ENCODE measurements at regions not wholly inside any gene's neighbourhood (a gene's known extent, or its start where the extent isn't known, plus 50 kb on each side); places are given as distances from the start of the nearest gene placed in this dataset.
A peak's percentile ranks its signal among the peaks of the same experiment; 100 is the strongest.

DNA sequence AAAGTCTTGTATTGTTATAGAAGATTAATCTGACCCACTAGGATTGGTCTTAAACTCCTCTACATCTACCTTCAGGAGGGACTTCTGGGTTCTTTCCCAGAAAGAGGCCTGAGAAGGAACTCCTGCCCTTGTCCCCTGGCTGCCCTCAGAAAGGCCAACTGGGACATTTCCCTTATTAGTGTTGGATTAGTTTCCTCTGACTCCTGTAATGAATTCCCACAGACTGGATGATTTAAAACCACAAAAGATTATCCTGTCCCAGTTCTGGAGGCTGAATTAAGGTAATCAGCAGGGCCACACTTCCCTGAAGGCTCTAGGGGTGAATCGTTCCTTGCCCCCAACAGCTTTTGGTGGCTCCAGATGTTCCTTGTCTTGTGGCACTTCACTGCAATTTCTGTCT is 102.8 kb upstream of the NMNAT3 start:
- no peak overlapping the region for H2BK120ac ChIP-seq (ENCODE audit: low read depth, low read length)

DNA sequence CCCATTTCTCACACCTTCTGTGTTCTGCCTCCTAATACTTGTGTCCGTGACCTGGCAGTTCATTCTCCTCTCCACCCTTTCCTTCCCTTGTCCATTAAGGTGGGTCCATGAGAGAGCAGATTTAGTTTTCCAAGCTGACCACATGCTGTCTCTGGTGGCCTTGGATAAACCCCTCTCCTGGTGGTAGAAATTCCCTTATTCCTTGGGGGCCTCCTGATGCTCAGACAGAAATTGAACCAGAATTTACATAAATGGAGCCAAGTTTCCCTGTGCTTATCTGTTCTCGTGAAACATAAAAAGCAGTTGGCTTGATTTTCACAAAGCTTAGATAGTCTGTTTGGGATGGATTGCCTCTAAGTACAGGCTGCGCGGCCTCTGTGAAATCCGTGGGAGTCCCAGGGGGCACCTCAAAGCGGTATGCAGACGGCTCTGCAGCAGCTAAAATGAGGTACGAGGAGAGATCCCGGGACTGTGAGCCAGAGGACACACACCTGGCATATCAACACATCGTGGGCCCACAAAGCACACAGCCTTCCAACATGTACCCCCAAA is 101.0 kb upstream of the NMNAT3 start:
- Histone ChIP-seq H2BK15ac (ENCODE audit: low read depth, poor library complexity, severe bottlenecking) (no peak overlapping the region), H4K91ac (ENCODE audit: low read length) (no peak overlapping the region), H3K27me3 (ENCODE audit: control insufficient read depth in 1 of 2, insufficient read depth in 1 of 2, low read length in 2 of 2) (peaks cover 40 to 72% of the 10 kb centered on the region in 2 experiments), H2AK5ac (ENCODE audit: low read length, severe bottlenecking) (no peak overlapping the region), H3K4ac (ENCODE audit: low read depth in 1 of 2, low read length in 2 of 2) (no peak overlapping the region), H3K9ac (ENCODE audit: low read length) (no peak overlapping the region), H3K14ac (ENCODE audit: low read length in 2 of 2) (no peak overlapping the region), H2AFZ (ENCODE audit: low read depth, low read length) (no peak overlapping the region), H3K79me1 (replicated peaks; ENCODE audit: low read length, poor library complexity, severe bottlenecking) (no peaks in the 10 kb centered on the region), H2BK5ac (ENCODE audit: low read depth, low read length, poor library complexity, severe bottlenecking) (no peak overlapping the region), H3K9me3 (ENCODE audit: control insufficient read depth, low read length) (no peaks in the 10 kb centered on the region), H3K18ac (ENCODE audit: low read depth in 1 of 2, low read length in 2 of 2) (no peak overlapping the region), H2BK120ac (ENCODE audit: low read depth, low read length) (no peak overlapping the region), H3K23ac (ENCODE audit: low read length in 2 of 2) (no peak overlapping the region), H3K4me2 (ENCODE audit: low read length, poor library complexity, severe bottlenecking) (no peak overlapping the region), H3K4me3 (ENCODE audit: insufficient read depth in 1 of 2, low read depth in 1 of 2, low read length in 2 of 2) (no peak overlapping the region), H2BK12ac (ENCODE audit: low read length in 2 of 2) (peak overlapping the region in 1 of 2 experiments; percentile 22), H3K36me3 (ENCODE audit: control insufficient read depth in 1 of 2, insufficient read depth in 2 of 2, low read depth in 1 of 2, low read length in 2 of 2) (no peaks in the 10 kb centered on the region), H3K4me1 (ENCODE audit: control insufficient read depth, insufficient read depth, low read depth, low read length) (peaks cover 9% of the 10 kb centered on the region), H4K8ac (ENCODE audit: low read length) (no peak overlapping the region), H3K27ac (ENCODE audit: low read length, poor library complexity, severe bottlenecking) (no peak overlapping the region)
- no peak for DNase-seq
- WGBS, result 68% methylated on average over 9 of the region's 10 CpGs

More for the DNA sequence above, 102.8 kb upstream of the NMNAT3 start:
- H2BK12ac ChIP-seq (ENCODE audit: low read length in 2 of 2), result no peak overlapping the region
- no peak for DNase-seq
- H3K4me1 ChIP-seq (ENCODE audit: control insufficient read depth, insufficient read depth, low read depth, low read length), result no peaks in the 10 kb centered on the region
- H3K4me2 ChIP-seq (ENCODE audit: low read length, poor library complexity, severe bottlenecking), result no peak overlapping the region
- no peaks in the 10 kb centered on the region for H3K9me3 ChIP-seq (ENCODE audit: control insufficient read depth, low read length)
- no peak overlapping the region for H4K8ac ChIP-seq (ENCODE audit: low read length)
- H3K27ac ChIP-seq (ENCODE audit: low read length, poor library complexity, severe bottlenecking), result no peak overlapping the region
- H3K79me1 ChIP-seq (replicated peaks; ENCODE audit: low read length, poor library complexity, severe bottlenecking), result no peaks in the 10 kb centered on the region
- 71% methylated on average over 1 of the region's 1 CpG for WGBS
- peaks cover 48 to 76% of the 10 kb centered on the region in 2 experiments for H3K27me3 ChIP-seq (ENCODE audit: control insufficient read depth in 1 of 2, insufficient read depth in 1 of 2, low read length in 2 of 2)
- no peak overlapping the region for H3K4me3 ChIP-seq (ENCODE audit: insufficient read depth in 1 of 2, low read depth in 1 of 2, low read length in 2 of 2)
- no peak overlapping the region for H2AK5ac ChIP-seq (ENCODE audit: low read length, severe bottlenecking)
- H3K4ac ChIP-seq (ENCODE audit: low read depth in 1 of 2, low read length in 2 of 2), result no peak overlapping the region
- H3K18ac ChIP-seq (ENCODE audit: low read depth in 1 of 2, low read length in 2 of 2), result no peak overlapping the region
- H3K9ac ChIP-seq (ENCODE audit: low read length), result no peak overlapping the region
- no peak overlapping the region for H2AFZ ChIP-seq (ENCODE audit: low read depth, low read length)
- H3K23ac ChIP-seq (ENCODE audit: low read length in 2 of 2), result no peak overlapping the region
- H2BK15ac ChIP-seq (ENCODE audit: low read depth, poor library complexity, severe bottlenecking), result no peak overlapping the region
- H3K36me3 ChIP-seq (ENCODE audit: control insufficient read depth in 1 of 2, insufficient read depth in 2 of 2, low read depth in 1 of 2, low read length in 2 of 2), result no peaks in the 10 kb centered on the region
- H3K14ac ChIP-seq (ENCODE audit: low read length in 2 of 2), result no peak overlapping the region
- no peak overlapping the region for H4K91ac ChIP-seq (ENCODE audit: low read length)
- H2BK5ac ChIP-seq (ENCODE audit: low read depth, low read length, poor library complexity, severe bottlenecking), result no peak overlapping the region

DNA sequence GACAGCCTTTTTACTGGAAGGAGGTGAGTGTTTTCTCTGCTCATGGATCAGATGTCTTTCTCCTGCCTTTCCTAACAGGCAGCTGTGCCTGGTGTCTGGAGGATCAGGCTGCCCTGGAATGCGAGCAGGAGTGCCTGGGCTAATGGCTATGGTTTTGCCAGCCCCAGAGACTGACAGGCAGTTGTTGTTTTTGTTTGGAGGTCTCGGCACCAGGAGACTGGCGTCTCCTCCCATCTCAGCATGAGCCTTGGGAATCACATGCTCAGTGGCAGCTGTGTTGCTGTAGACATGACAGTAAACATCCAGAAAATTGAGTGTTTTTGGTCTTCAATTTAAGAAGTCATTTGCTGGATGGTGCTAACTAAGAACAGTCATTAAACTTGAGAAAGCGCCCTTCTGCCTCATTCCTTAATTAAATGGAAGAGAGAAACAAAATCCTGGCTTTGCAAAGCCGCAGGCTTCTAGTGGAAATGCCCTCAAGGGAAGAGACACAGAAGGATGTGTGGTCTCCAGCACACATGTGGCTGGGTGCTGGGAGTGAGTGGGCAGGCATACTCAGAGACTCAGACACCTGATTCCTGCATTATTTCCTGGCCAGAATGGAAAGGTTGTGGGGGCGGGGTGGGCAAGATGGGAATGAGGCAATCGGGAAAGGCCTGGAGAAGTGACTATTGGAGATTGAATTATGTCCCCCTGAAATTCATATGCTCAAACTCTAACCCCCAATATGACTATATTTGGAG is 97.0 kb upstream of the NMNAT3 start:
- Histone ChIP-seq H4K91ac (ENCODE audit: low read length) (no peak overlapping the region), H2AK5ac (ENCODE audit: low read length, severe bottlenecking) (no peak overlapping the region), H3K14ac (ENCODE audit: low read length in 2 of 2) (no peak overlapping the region), H2AFZ (ENCODE audit: low read depth, low read length) (no peak overlapping the region), H2BK12ac (ENCODE audit: low read length in 2 of 2) (peak overlapping the region in 1 of 2 experiments; percentile 40), H3K4me2 (ENCODE audit: low read length, poor library complexity, severe bottlenecking) (no peak overlapping the region), H3K4ac (ENCODE audit: low read depth in 1 of 2, low read length in 2 of 2) (no peak overlapping the region), H2BK5ac (ENCODE audit: low read depth, low read length, poor library complexity, severe bottlenecking) (no peak overlapping the region), H4K8ac (ENCODE audit: low read length) (no peak overlapping the region), H3K4me3 (ENCODE audit: insufficient read depth in 1 of 2, low read depth in 1 of 2, low read length in 2 of 2) (no peak overlapping the region), H3K9me3 (ENCODE audit: control insufficient read depth, low read length) (no peaks in the 10 kb centered on the region), H2BK120ac (ENCODE audit: low read depth, low read length) (no peak overlapping the region), H3K27ac (ENCODE audit: low read length, poor library complexity, severe bottlenecking) (peak overlapping the region; percentile 95), H3K27me3 (ENCODE audit: control insufficient read depth in 1 of 2, insufficient read depth in 1 of 2, low read length in 2 of 2) (peaks cover 16 to 61% of the 10 kb centered on the region in 2 experiments), H2BK15ac (ENCODE audit: low read depth, poor library complexity, severe bottlenecking) (no peak overlapping the region), H3K4me1 (ENCODE audit: control insufficient read depth, insufficient read depth, low read depth, low read length) (peaks cover 24% of the 10 kb centered on the region), H3K18ac (ENCODE audit: low read depth in 1 of 2, low read length in 2 of 2) (peak overlapping the region; percentile 42 to 60), H3K36me3 (ENCODE audit: control insufficient read depth in 1 of 2, insufficient read depth in 2 of 2, low read depth in 1 of 2, low read length in 2 of 2) (no peaks in the 10 kb centered on the region), H3K79me1 (replicated peaks; ENCODE audit: low read length, poor library complexity, severe bottlenecking) (no peaks in the 10 kb centered on the region), H3K23ac (ENCODE audit: low read length in 2 of 2) (no peak overlapping the region), H3K9ac (ENCODE audit: low read length) (peak overlapping the region; percentile 21)
- 30% methylated on average over 5 of the region's 7 CpGs for WGBS
- DNase-seq, result peak; percentile 72

DNA sequence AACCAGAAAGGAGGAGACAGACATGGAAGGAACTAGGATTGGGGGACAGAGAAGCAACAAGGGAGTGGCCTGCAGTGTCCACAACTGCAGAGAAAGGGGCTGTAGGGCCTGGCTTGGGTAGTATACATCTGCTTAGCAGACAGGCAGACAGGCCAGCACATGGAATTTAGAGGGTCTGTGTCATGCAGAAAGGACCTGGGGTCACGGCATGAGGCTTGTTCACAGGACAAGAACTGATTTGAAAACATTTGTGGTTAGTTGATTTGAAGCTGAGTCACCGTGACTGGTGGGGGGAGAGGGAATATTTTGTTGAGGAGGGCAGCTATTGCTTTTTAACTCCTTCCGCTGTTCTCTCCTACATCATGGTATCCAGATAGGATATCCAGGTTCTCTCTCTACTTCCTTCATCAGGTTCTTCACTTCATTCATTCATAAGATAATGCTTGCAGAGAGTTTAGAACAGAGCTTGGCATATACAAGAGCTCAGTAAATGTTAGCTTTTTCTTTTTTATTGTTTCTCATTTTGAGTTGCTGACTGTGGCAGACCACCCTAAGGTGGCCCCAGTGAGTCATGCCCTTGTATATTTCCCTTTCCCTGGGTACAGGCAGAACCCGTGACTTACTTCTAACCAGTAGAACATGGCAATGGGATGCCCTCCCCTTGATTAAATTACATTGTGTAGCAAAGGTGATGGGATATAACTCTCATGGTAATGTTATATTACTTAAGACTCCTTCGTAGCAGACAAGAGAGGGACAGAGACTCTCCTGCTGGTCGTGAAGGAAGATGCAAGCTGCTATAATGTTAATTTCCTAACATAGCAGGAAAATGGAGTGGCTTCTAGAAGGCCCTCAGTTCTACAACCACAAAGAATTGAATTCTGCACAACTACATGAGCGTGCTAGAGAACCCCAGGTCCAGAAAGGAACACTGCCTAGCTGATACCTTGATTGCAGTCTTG is 95.0 kb upstream of the NMNAT3 start:
- peaks cover 6 to 58% of the 10 kb centered on the region in 2 experiments for H3K27me3 ChIP-seq (ENCODE audit: control insufficient read depth in 1 of 2, insufficient read depth in 1 of 2, low read length in 2 of 2)
- peaks cover 25% of the 10 kb centered on the region for H3K4me1 ChIP-seq (ENCODE audit: control insufficient read depth, insufficient read depth, low read depth, low read length)
- peak overlapping the region; percentile 71 for H3K27ac ChIP-seq (ENCODE audit: low read length, poor library complexity, severe bottlenecking)
- H3K9me3 ChIP-seq (ENCODE audit: control insufficient read depth, low read length), result no peaks in the 10 kb centered on the region
- no peaks in the 10 kb centered on the region for H3K79me1 ChIP-seq (replicated peaks; ENCODE audit: low read length, poor library complexity, severe bottlenecking)
- H3K23ac ChIP-seq (ENCODE audit: low read length in 2 of 2), result no peak overlapping the region
- peak overlapping the region; percentile 27 for H4K8ac ChIP-seq (ENCODE audit: low read length)
- H3K4me2 ChIP-seq (ENCODE audit: low read length, poor library complexity, severe bottlenecking), result no peak overlapping the region
- H2AFZ ChIP-seq (ENCODE audit: low read depth, low read length), result no peak overlapping the region
- peak; percentile 91 for DNase-seq
- no peak overlapping the region for H3K14ac ChIP-seq (ENCODE audit: low read length in 2 of 2)
- H3K36me3 ChIP-seq (ENCODE audit: control insufficient read depth in 1 of 2, insufficient read depth in 2 of 2, low read depth in 1 of 2, low read length in 2 of 2), result no peaks in the 10 kb centered on the region
- H2BK120ac ChIP-seq (ENCODE audit: low read depth, low read length), result no peak overlapping the region
- no peak overlapping the region for H3K4me3 ChIP-seq (ENCODE audit: insufficient read depth in 1 of 2, low read depth in 1 of 2, low read length in 2 of 2)
- 29% methylated on average over 3 of the region's 7 CpGs for WGBS
- H2BK12ac ChIP-seq (ENCODE audit: low read length in 2 of 2), result no peak overlapping the region
- no peak overlapping the region for H3K4ac ChIP-seq (ENCODE audit: low read depth in 1 of 2, low read length in 2 of 2)
- peak overlapping the region; percentile 33 for H2BK5ac ChIP-seq (ENCODE audit: low read depth, low read length, poor library complexity, severe bottlenecking)
- H2BK15ac ChIP-seq (ENCODE audit: low read depth, poor library complexity, severe bottlenecking), result no peak overlapping the region
- no peak overlapping the region for H3K18ac ChIP-seq (ENCODE audit: low read depth in 1 of 2, low read length in 2 of 2)
- no peak overlapping the region for H4K91ac ChIP-seq (ENCODE audit: low read length)
- peak overlapping the region; percentile 40 for H2AK5ac ChIP-seq (ENCODE audit: low read length, severe bottlenecking)
- no peak overlapping the region for H3K9ac ChIP-seq (ENCODE audit: low read length)

Data from mesenchymal stem cell (in vitro differentiated cells and primary cell).